Neural cell (in vitro differentiated cells): ENCODE measurements at regions not wholly inside any gene's neighbourhood (a gene's known extent, or its start where the extent isn't known, plus 50 kb on each side); places are given as distances from the start of the nearest gene placed in this dataset.

Source experiments
- H2AFZ ChIP-seq: fragments of 200-600, 300-800 bp; sonication (generic), shearing (Covaris generic); 2 replicates; pipeline ENCODE4 v1.6.0; 2014; ENCODE audit warnings: low read depth, mild to moderate bottlenecking, antibody characterized with exemption, low read length, moderate library complexity
- H3F3A ChIP-seq: fragments of 200-600 bp; shearing (Covaris generic); 2 replicates; pipeline ENCODE4 v1.6.1; 2016; ENCODE audit warnings: mild to moderate bottlenecking, moderate library complexity, mixed read lengths, antibody characterized with exemption, low read length; ENCODE audit not compliant: insufficient read depth, poor library complexity, severe bottlenecking
- H3K27ac ChIP-seq: fragments of 200-600, 300-800 bp; sonication (generic), shearing (Covaris generic); 2 replicates; pipeline ENCODE4 v1.5.1; 2014; ENCODE audit warnings: mild to moderate bottlenecking, low read length, moderate library complexity
- H3K27me3 ChIP-seq: fragments of 300-800, 200-600 bp; sonication (generic), shearing (Covaris generic); 2 replicates; pipeline ENCODE4 v1.6.0; 2014; ENCODE audit warnings: mild to moderate bottlenecking, low read depth, low read length, moderate library complexity; ENCODE audit not compliant: insufficient read depth
- H3K36me3 ChIP-seq: fragments of 300-800, 200-600 bp; sonication (generic), shearing (Covaris generic); 2 replicates; pipeline ENCODE4 v1.5.1; 2014; ENCODE audit warnings: mild to moderate bottlenecking, antibody characterized with exemption, low read length, moderate library complexity; ENCODE audit not compliant: insufficient read depth
- H3K4me2 ChIP-seq: fragments of 300-800, 200-600 bp; sonication (generic), shearing (Covaris generic); 2 replicates; pipeline ENCODE4 v1.6.0; 2014; ENCODE audit warnings: mild to moderate bottlenecking, low read length
- H3K4me3 ChIP-seq: fragments of 300-800, 200-600 bp; sonication (generic), shearing (Covaris generic); 2 replicates; pipeline ENCODE4 v1.5.1; 2014; ENCODE audit warnings: mild to moderate bottlenecking, low read length, moderate library complexity
- H3K79me2 ChIP-seq: fragments of 200-600 bp; shearing (Covaris generic); replicated peaks from 2 replicates; pipeline ENCODE4 v1.6.0; 2014; ENCODE audit warnings: mild to moderate bottlenecking, low read length, moderate library complexity; ENCODE audit not compliant: insufficient read depth
- H3K9ac ChIP-seq: fragments of 300-800, 200-600 bp; sonication (generic), shearing (Covaris generic); 2 replicates; pipeline ENCODE4 v1.6.1; 2016; ENCODE audit warnings: mild to moderate bottlenecking, low read length, mixed read lengths
- H3K9me2 ChIP-seq: fragments of 200-600 bp; shearing (Covaris generic); 2 replicates; pipeline ENCODE4 v1.6.1; 2016; ENCODE audit warnings: mild to moderate bottlenecking, low read length, mixed read lengths; ENCODE audit not compliant: insufficient read depth
- H3K9me3 ChIP-seq: fragments of 200-600, 300-800 bp; sonication (generic), shearing (Covaris generic); 2 replicates; pipeline ENCODE4 v1.6.1; 2016; ENCODE audit warnings: mild to moderate bottlenecking, mixed run types, low read length, moderate library complexity, mixed read lengths
- H4K20me1 ChIP-seq: fragments of 200-600 bp; shearing (Covaris generic); 2 replicates; pipeline ENCODE4 v1.6.1; 2016; ENCODE audit warnings: mild to moderate bottlenecking, mixed run types; ENCODE audit not compliant: insufficient read depth
- CTCF ChIP-seq: fragments of 450-650 bp; IDR thresholded peaks from 2 replicates; pipeline ENCODE4 v1.5.1; 2014; ENCODE audit warnings: antibody characterized with exemption, mild to moderate bottlenecking, moderate library complexity; ENCODE audit not compliant: poor library complexity, severe bottlenecking
- EP300 ChIP-seq: fragments of 450-650 bp; conservative IDR thresholded peaks from 2 replicates; pipeline ENCODE4 v1.6.1; 2014; ENCODE audit warnings: antibody characterized with exemption, mild to moderate bottlenecking, moderate library complexity; ENCODE audit not compliant: poor library complexity, severe bottlenecking
- EZH2 ChIP-seq: fragments of 200-600, 300-800 bp; shearing (Covaris generic), sonication (generic); IDR thresholded peaks from 2 replicates; pipeline ENCODE4 v1.6.1; 2014; ENCODE audit warnings: antibody characterized with exemption, low read length, borderline replicate concordance, mild to moderate bottlenecking; ENCODE audit not compliant: insufficient read depth, poor library complexity, severe bottlenecking
- MXI1 ChIP-seq: fragments of 450-650 bp; conservative IDR thresholded peaks from 2 replicates; pipeline ENCODE4 v1.6.1; 2014; ENCODE audit warnings: antibody characterized with exemption, mild to moderate bottlenecking; ENCODE audit not compliant: poor library complexity, severe bottlenecking
- POLR2AphosphoS5 ChIP-seq: IDR thresholded peaks from 2 replicates; pipeline ENCODE4 v1.6.1; 2012
- RAD21 ChIP-seq: fragments of 450-650 bp; conservative IDR thresholded peaks from 2 replicates; pipeline ENCODE4 v1.6.1; 2014; ENCODE audit warnings: antibody characterized with exemption, mild to moderate bottlenecking, moderate library complexity
- SMC3 ChIP-seq: fragments of 450-650 bp; conservative IDR thresholded peaks from 2 replicates; pipeline ENCODE4 v1.6.1; 2014; ENCODE audit warnings: antibody characterized with exemption, mild to moderate bottlenecking, moderate library complexity; ENCODE audit not compliant: poor library complexity
- TAF1 ChIP-seq: IDR thresholded peaks from 2 replicates; pipeline ENCODE4 v1.6.1; 2012; ENCODE audit warnings: low read depth
- TF ChIP-seq, protein P1 (sequence below): IDR thresholded peaks from 2 replicates; pipeline ENCODE4 v1.6.1; 2012; ENCODE audit warnings: borderline replicate concordance

DNA sequence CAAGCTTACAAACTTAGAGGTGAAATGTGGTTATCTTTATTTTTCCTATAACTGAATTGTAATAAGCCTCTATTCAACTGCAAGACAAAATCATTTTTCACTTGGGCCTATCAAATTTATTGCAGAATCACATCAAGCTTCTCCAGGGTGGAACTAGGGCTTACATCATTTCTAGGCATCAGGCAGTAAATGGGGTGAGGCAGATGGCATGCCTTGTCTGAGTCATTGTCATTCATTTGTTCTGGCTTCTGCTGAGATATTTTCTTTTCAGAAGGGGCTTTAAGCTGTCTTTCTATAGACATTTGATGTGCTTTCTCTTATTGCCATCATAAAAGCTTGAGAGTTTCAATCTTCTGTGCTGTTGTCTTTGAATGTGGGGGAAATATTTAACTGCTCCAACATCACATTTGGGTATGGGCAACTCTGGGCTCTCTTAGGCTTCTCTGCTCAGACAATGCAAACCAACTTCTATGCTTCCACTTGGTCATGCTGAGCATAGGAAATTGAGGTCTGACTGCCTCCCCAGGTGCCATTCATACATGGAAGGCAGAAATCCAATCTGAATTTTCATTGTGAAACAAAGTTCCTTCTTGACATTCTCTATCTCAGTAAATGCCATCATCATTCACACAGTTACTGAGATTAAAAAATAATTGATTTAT lies 225.8 kb upstream of the GIMD1 start:
- H3K79me2 ChIP-seq: no peaks in the 10 kb centered on the region
- no peaks in the 10 kb centered on the region for H3K36me3 ChIP-seq
- no peaks in the 10 kb centered on the region for H3F3A ChIP-seq
- H4K20me1 ChIP-seq: no peaks in the 10 kb centered on the region
- no peaks in the 10 kb centered on the region for H3K9me2 ChIP-seq
- no peak overlapping the region for H3K4me2 ChIP-seq
- H3K9me3 ChIP-seq: no peaks in the 10 kb centered on the region
- H3K27me3 ChIP-seq: no peaks in the 10 kb centered on the region
- H3K27ac ChIP-seq: no peak overlapping the region
- H2AFZ ChIP-seq: no peak overlapping the region
- no peak for TF ChIP-seq RAD21
- TF ChIP-seq MXI1: no peak
- TF ChIP-seq EP300: no peak
- TF ChIP-seq CTCF: no peak
- TF ChIP-seq POLR2AphosphoS5: no peak
- no peak for TF ChIP-seq EZH2
- no peak for TF ChIP-seq TAF1
- TF ChIP-seq SMC3: no peak
- TF ChIP-seq, protein P1, sequence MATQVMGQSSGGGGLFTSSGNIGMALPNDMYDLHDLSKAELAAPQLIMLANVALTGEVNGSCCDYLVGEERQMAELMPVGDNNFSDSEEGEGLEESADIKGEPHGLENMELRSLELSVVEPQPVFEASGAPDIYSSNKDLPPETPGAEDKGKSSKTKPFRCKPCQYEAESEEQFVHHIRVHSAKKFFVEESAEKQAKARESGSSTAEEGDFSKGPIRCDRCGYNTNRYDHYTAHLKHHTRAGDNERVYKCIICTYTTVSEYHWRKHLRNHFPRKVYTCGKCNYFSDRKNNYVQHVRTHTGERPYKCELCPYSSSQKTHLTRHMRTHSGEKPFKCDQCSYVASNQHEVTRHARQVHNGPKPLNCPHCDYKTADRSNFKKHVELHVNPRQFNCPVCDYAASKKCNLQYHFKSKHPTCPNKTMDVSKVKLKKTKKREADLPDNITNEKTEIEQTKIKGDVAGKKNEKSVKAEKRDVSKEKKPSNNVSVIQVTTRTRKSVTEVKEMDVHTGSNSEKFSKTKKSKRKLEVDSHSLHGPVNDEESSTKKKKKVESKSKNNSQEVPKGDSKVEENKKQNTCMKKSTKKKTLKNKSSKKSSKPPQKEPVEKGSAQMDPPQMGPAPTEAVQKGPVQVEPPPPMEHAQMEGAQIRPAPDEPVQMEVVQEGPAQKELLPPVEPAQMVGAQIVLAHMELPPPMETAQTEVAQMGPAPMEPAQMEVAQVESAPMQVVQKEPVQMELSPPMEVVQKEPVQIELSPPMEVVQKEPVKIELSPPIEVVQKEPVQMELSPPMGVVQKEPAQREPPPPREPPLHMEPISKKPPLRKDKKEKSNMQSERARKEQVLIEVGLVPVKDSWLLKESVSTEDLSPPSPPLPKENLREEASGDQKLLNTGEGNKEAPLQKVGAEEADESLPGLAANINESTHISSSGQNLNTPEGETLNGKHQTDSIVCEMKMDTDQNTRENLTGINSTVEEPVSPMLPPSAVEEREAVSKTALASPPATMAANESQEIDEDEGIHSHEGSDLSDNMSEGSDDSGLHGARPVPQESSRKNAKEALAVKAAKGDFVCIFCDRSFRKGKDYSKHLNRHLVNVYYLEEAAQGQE: no peak
- no peak overlapping the region for H3K9ac ChIP-seq
- H3K4me3 ChIP-seq: no peak overlapping the region

GRCh38 chr4:106588891-106589290 lies 220.3 kb upstream of the GIMD1 start:
- Histone ChIP-seq H2AFZ (no peak overlapping the region), H3K36me3 (no peaks in the 10 kb centered on the region), H3F3A (no peaks in the 10 kb centered on the region), H3K9me2 (no peaks in the 10 kb centered on the region), H3K27ac (no peak overlapping the region), H3K4me2 (no peak overlapping the region), H3K9ac (no peak overlapping the region), H4K20me1 (no peaks in the 10 kb centered on the region), H3K9me3 (no peaks in the 10 kb centered on the region), H3K79me2 (no peaks in the 10 kb centered on the region), H3K4me3 (no peak overlapping the region), H3K27me3 (no peaks in the 10 kb centered on the region)
- no peak for TF ChIP-seq MXI1
- TF ChIP-seq CTCF: no peak
- TF ChIP-seq RAD21: no peak
- TF ChIP-seq TAF1: no peak
- TF ChIP-seq SMC3: no peak
- TF ChIP-seq EP300: no peak
- TF ChIP-seq, protein P1: no peak
- no peak for TF ChIP-seq EZH2
- TF ChIP-seq POLR2AphosphoS5: no peak
